Thoracic aorta (tissue), 2 donors: ENCODE measurements at regions not wholly inside any gene's neighbourhood (a gene's known extent, or its start where the extent isn't known, plus 50 kb on each side); places are given as distances from the start of the nearest gene placed in this dataset.

Experiments
- ATAC-seq: fragments of 150-250 bp; one replicate; pipeline ENCODE4 v1.8.0; 2017; ENCODE audit warnings: low read depth; ENCODE audit not compliant: insufficient number of reproducible peaks, low FRiP score
- DNase-seq: peaks from one replicate; pipeline ENCODE4 v3.0.0-alpha.2; 2020; ENCODE audit warnings: low spot score
- H3K27ac ChIP-seq, 2 donors: fragments of 200-600 bp; sonication (generic); 1 replicate in 1 of 2; 2 replicates in 1 of 2; pipeline ENCODE4 v1.5.1; 2016; ENCODE audit warnings: mild to moderate bottlenecking in 2 of 2, moderate library complexity in 2 of 2
- H3K27me3 ChIP-seq: fragments of 200-600 bp; sonication (generic); replicated peaks from 2 replicates; pipeline ENCODE4 v1.6.0; 2016; ENCODE audit warnings: mild to moderate bottlenecking; ENCODE audit not compliant: insufficient read depth
- H3K36me3 ChIP-seq: fragments of 200-600 bp; sonication (generic); one replicate; pipeline ENCODE4 v1.5.1; 2016
- H3K4me1 ChIP-seq, 2 donors: fragments of 200-600 bp; sonication (generic); 1 replicate in 1 of 2; 2 replicates in 1 of 2; pipeline versions ENCODE4 v1.5.1 to v1.6.0; 2016; ENCODE audit warnings: low read depth in 2 of 2, mild to moderate bottlenecking in 1 of 2; ENCODE audit not compliant: control insufficient read depth in 1 of 2
- H3K4me3 ChIP-seq: fragments of 200-600 bp; sonication (generic); 2 replicates; pipeline ENCODE4 v1.5.1; 2016; ENCODE audit warnings: mild to moderate bottlenecking
- H3K9me3 ChIP-seq: fragments of 200-600 bp; sonication (generic); 2 replicates; pipeline ENCODE4 v1.5.1; 2016
- CTCF ChIP-seq: fragments of 200-600 bp; sonication (generic); IDR thresholded peaks from one replicate; pipeline ENCODE4 v1.5.1; 2019; ENCODE audit warnings: antibody characterized with exemption

GRCh38 chr22:22086501-22087158 is 104.0 kb upstream of the TOP3B start:
- Histone ChIP-seq H3K36me3 (no peaks in the 10 kb centered on the region), H3K4me1 (no peaks in the 10 kb centered on the region), H3K4me3 (no peak overlapping the region), H3K27me3 (no peaks in the 10 kb centered on the region), H3K9me3 (no peaks in the 10 kb centered on the region), H3K27ac (no peak overlapping the region)
- DNase-seq (no peak), ATAC-seq (no peak)
- no peak for TF ChIP-seq CTCF

GRCh38 chr22:22085702-22086500 is 103.3 kb upstream of the TOP3B start:
- Histone ChIP-seq H3K27me3 (no peaks in the 10 kb centered on the region), H3K4me1 (no peaks in the 10 kb centered on the region), H3K27ac (no peak overlapping the region), H3K4me3 (no peak overlapping the region), H3K36me3 (no peaks in the 10 kb centered on the region), H3K9me3 (no peaks in the 10 kb centered on the region)
- no peak for TF ChIP-seq CTCF
- DNase-seq (no peak), ATAC-seq (no peak)

GRCh38 chr22:22084089-22084711 is 101.6 kb upstream of the TOP3B start:
- no peak for ATAC-seq
- TF ChIP-seq CTCF: no peak

GRCh38 chr22:22082960-22083359 is 100.4 kb upstream of the TOP3B start:
- no peak overlapping the region for H3K4me3 ChIP-seq
- no peaks in the 10 kb centered on the region for H3K27me3 ChIP-seq
- no peaks in the 10 kb centered on the region for H3K4me1 ChIP-seq
- ATAC-seq: no peak
- no peak for TF ChIP-seq CTCF
- DNase-seq: no peak
- H3K27ac ChIP-seq: no peak overlapping the region
- no peaks in the 10 kb centered on the region for H3K9me3 ChIP-seq
- no peaks in the 10 kb centered on the region for H3K36me3 ChIP-seq

More at GRCh38 chr22:22084089-22084711, 101.6 kb upstream of the TOP3B start:
- Histone ChIP-seq H3K27ac (no peak overlapping the region), H3K9me3 (no peaks in the 10 kb centered on the region), H3K4me3 (no peak overlapping the region), H3K4me1 (no peaks in the 10 kb centered on the region), H3K27me3 (no peaks in the 10 kb centered on the region), H3K36me3 (no peaks in the 10 kb centered on the region)
- DNase-seq: no peak

GRCh38 chr22:22082229-22082835 is 99.7 kb upstream of the TOP3B start:
- Histone ChIP-seq H3K4me1 (no peaks in the 10 kb centered on the region), H3K4me3 (no peak overlapping the region), H3K27ac (no peak overlapping the region), H3K36me3 (no peaks in the 10 kb centered on the region), H3K27me3 (no peaks in the 10 kb centered on the region), H3K9me3 (no peaks in the 10 kb centered on the region)
- ATAC-seq (no peak), DNase-seq (no peak)
- TF ChIP-seq CTCF: no peak
